Mesodermal cell (in vitro differentiated cells): ENCODE measurements at regions not wholly inside any gene's neighbourhood (a gene's known extent, or its start where the extent isn't known, plus 50 kb on each side); places are given as distances from the start of the nearest gene placed in this dataset.

ENCODE experiments used
- H3K27ac ChIP-seq: 2 replicates; pipeline ENCODE4 v1.7.0; 2013; ENCODE audit warnings: mild to moderate bottlenecking, low read depth, low read length, moderate library complexity; ENCODE audit not compliant: severe bottlenecking
- H3K36me3 ChIP-seq: 2 replicates; pipeline ENCODE4 v1.7.1; 2013; ENCODE audit warnings: mild to moderate bottlenecking, low read length, moderate library complexity; ENCODE audit not compliant: control insufficient read depth, insufficient read depth
- H3K4me1 ChIP-seq: one replicate; pipeline ENCODE4 v1.7.1; 2013; ENCODE audit warnings: mild to moderate bottlenecking, low read length; ENCODE audit not compliant: insufficient read depth, control insufficient read depth, poor library complexity, severe bottlenecking
- H3K4me3 ChIP-seq: 2 replicates; pipeline ENCODE4 v1.7.0; 2013; ENCODE audit warnings: low read length, control low read depth, mild to moderate bottlenecking; ENCODE audit not compliant: insufficient read depth, poor library complexity, severe bottlenecking; ENCODE audit errors: extremely low read depth
- H3K9me3 ChIP-seq: 2 replicates; pipeline ENCODE4 v1.7.1; 2013; ENCODE audit warnings: mild to moderate bottlenecking, low read length, moderate library complexity; ENCODE audit not compliant: control insufficient read depth
- WGBS, 2 experiments: methylation state at CpG; one replicate each; pipeline ENCODE4 v1.1.5; 2013; ENCODE audit warnings: missing lambda C conversion rate in 2 of 2; ENCODE audit not compliant: insufficient coverage in 2 of 2; 5-methylcytosine and 5-hydroxymethylcytosine counted together

- H3K4me3 ChIP-seq: no peak overlapping the region
- 96% methylated on average over 6 to 7 of the region's 7 CpGs for WGBS, 2 experiments
- H3K27ac ChIP-seq: no peak overlapping the region
- peaks cover 12% of the 10 kb centered on the region for H3K9me3 ChIP-seq
- H3K36me3 ChIP-seq: no peaks in the 10 kb centered on the region
- no peaks in the 10 kb centered on the region for H3K4me1 ChIP-seq
Observed at GRCh38 chr2:204265681-204266181, 279.5 kb upstream of the PARD3B start.

- Histone ChIP-seq H3K4me3 (no peak overlapping the region), H3K27ac (no peak overlapping the region), H3K9me3 (peaks cover 15% of the 10 kb centered on the region), H3K36me3 (no peaks in the 10 kb centered on the region), H3K4me1 (peaks cover 7% of the 10 kb centered on the region)
- 92 to 100% methylated on average over 4 to 5 of the region's 5 CpGs for WGBS, 2 experiments
Observed at GRCh38 chr2:204268458-204268857, 276.8 kb upstream of the PARD3B start.

GRCh38 chr2:204268971-204269370, 276.3 kb upstream of the PARD3B start:
- H3K4me1 ChIP-seq: peaks cover 7% of the 10 kb centered on the region
- H3K4me3 ChIP-seq: no peak overlapping the region
- H3K27ac ChIP-seq: no peak overlapping the region
- WGBS, 2 experiments: 29 to 100% methylated on average over 1 to 2 of the region's 3 CpGs
- peaks cover 15% of the 10 kb centered on the region for H3K9me3 ChIP-seq
- H3K36me3 ChIP-seq: no peaks in the 10 kb centered on the region

GRCh38 chr2:204272089-204272488, 273.2 kb upstream of the PARD3B start:
- Histone ChIP-seq H3K27ac (no peak overlapping the region), H3K4me3 (no peak overlapping the region), H3K4me1 (peaks cover 15% of the 10 kb centered on the region), H3K9me3 (peaks cover 15% of the 10 kb centered on the region), H3K36me3 (no peaks in the 10 kb centered on the region)
- 47 to 60% methylated on average over 3 of the region's 3 CpGs for WGBS, 2 experiments

- no peak overlapping the region for H3K27ac ChIP-seq
- WGBS, 2 experiments: 86 to 100% methylated on average over 1 of the region's 2 CpGs
Observed at GRCh38 chr2:204272610-204273287, 272.5 kb upstream of the PARD3B start.

GRCh38 chr2:204274429-204274828, 270.8 kb upstream of the PARD3B start:
- no CpG with 5 or more reads among the region's 2 CpGs for WGBS, 2 experiments
- Histone ChIP-seq H3K36me3 (no peaks in the 10 kb centered on the region), H3K4me1 (peaks cover 15% of the 10 kb centered on the region), H3K9me3 (peaks cover 15% of the 10 kb centered on the region), H3K4me3 (no peak overlapping the region), H3K27ac (no peak overlapping the region)

More at GRCh38 chr2:204272610-204273287, 272.5 kb upstream of the PARD3B start:
- Histone ChIP-seq H3K36me3 (no peaks in the 10 kb centered on the region), H3K9me3 (peaks cover 15% of the 10 kb centered on the region), H3K4me3 (no peak overlapping the region), H3K4me1 (peaks cover 15% of the 10 kb centered on the region)

- Histone ChIP-seq H3K4me3 (no peak overlapping the region), H3K4me1 (peaks cover 15% of the 10 kb centered on the region), H3K27ac (no peak overlapping the region), H3K9me3 (peaks cover 10% of the 10 kb centered on the region), H3K36me3 (no peaks in the 10 kb centered on the region)
- 80 to 100% methylated on average over 1 to 2 of the region's 2 CpGs for WGBS, 2 experiments
Observed at GRCh38 chr2:204274991-204275390, 270.3 kb upstream of the PARD3B start.

- Histone ChIP-seq H3K27ac (no peak overlapping the region), H3K4me3 (no peak overlapping the region), H3K36me3 (no peaks in the 10 kb centered on the region), H3K4me1 (peaks cover 18% of the 10 kb centered on the region), H3K9me3 (no peaks in the 10 kb centered on the region)
Observed at GRCh38 chr2:204277226-204277625, 268.0 kb upstream of the PARD3B start.

GRCh38 chr2:204278454-204278853, 266.8 kb upstream of the PARD3B start:
- WGBS, 2 experiments: no CpG with 5 or more reads among the region's 1 CpG
- Histone ChIP-seq H3K4me3 (no peak overlapping the region), H3K27ac (no peak overlapping the region), H3K9me3 (no peaks in the 10 kb centered on the region), H3K4me1 (peaks cover 12% of the 10 kb centered on the region), H3K36me3 (no peaks in the 10 kb centered on the region)

- Histone ChIP-seq H3K4me1 (peaks cover 4% of the 10 kb centered on the region), H3K27ac (no peak overlapping the region), H3K9me3 (no peaks in the 10 kb centered on the region), H3K36me3 (no peaks in the 10 kb centered on the region), H3K4me3 (no peak overlapping the region)
- WGBS, 2 experiments: no CpG with 5 or more reads among the region's 1 CpG
Observed at GRCh38 chr2:204279819-204280218, 265.5 kb upstream of the PARD3B start.

- no peak overlapping the region for H3K27ac ChIP-seq
- no peaks in the 10 kb centered on the region for H3K36me3 ChIP-seq
- no peak overlapping the region for H3K4me3 ChIP-seq
- H3K9me3 ChIP-seq: no peaks in the 10 kb centered on the region
- peaks cover 4% of the 10 kb centered on the region for H3K4me1 ChIP-seq
Observed at GRCh38 chr2:204280262-204280668, 265.0 kb upstream of the PARD3B start.
